ENCODE measurements at regions not wholly inside any gene's neighbourhood (a gene's known extent, or its start where the extent isn't known, plus 50 kb on each side); places are given as distances from the start of the nearest gene placed in this dataset.

DNA sequence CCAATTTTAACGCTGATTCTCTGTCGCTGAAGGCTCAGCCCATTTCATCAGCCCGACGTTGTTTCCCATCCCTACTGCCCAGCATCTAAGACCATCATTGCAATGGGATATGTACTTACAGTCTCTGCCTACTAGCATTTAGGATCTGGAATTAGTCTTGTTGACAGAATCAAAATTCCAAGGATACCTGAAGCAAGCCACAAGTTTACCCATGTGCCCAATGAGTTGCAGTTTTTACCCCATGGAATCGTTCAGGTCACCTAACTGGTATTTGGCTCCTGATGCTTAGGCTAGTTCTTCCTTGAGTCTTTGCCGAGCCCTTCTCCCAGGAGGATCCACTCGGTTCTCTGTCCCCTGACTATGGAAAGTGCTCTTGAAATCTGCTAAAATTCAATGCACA lies 276.8 kb downstream of the DNAJB9 start:
- ChIA-PET CTCF (interaction anchor here (1.2 kb wide), 1 partner anchor 21 kb away, joined by 3 read pairs; no protein-coding TSS in a partner anchor), SMC1A (ENCODE audit: uncharacterized antibody, unreplicated experiment) (interaction anchor here (1.1 kb wide), 1 partner anchor 21 kb away, joined by 3 read pairs; no protein-coding TSS in a partner anchor), RAD21 (ENCODE audit: unreplicated experiment) (no interaction called here), POLR2A (no interaction called here)
- Histone ChIP-seq H3K4me1 (ENCODE audit: control insufficient read depth, insufficient read depth, low read length) (no peaks in the 10 kb centered on the region), H3K27me3 (replicated peaks in 1 of 2; ENCODE audit: control insufficient read depth in 2 of 2, insufficient read depth in 2 of 2, low read length in 1 of 2) (no peaks in the 10 kb centered on the region), H3K4me3 (no peak overlapping the region), H3K27ac (ENCODE audit: control insufficient read depth, insufficient read depth) (no peak overlapping the region), H3K79me2 (ENCODE audit: control insufficient read depth, insufficient read depth, low read length) (no peaks in the 10 kb centered on the region), H2AFZ (ENCODE audit: control insufficient read depth, low read depth, low read length) (no peak overlapping the region), H3K4me2 (ENCODE audit: control insufficient read depth, insufficient read depth) (no peak overlapping the region), H3K9me3 (replicated peaks; ENCODE audit: control insufficient read depth, insufficient read depth, low read length) (no peaks in the 10 kb centered on the region), H3K9ac (ENCODE audit: control insufficient read depth, insufficient read depth, low read length) (no peak overlapping the region), H3K36me3 (ENCODE audit: control insufficient read depth in 2 of 2, insufficient read depth in 2 of 2, low read length in 1 of 2) (no peaks in the 10 kb centered on the region), H4K20me1 (ENCODE audit: control insufficient read depth, insufficient read depth) (no peaks in the 10 kb centered on the region)
- FAIRE-seq (no peak), ATAC-seq (no peak), DNase-seq (ENCODE audit: low read depth, low spot score) (no peak)
- in situ Hi-C loops (cut with MboI) = no loop called here
- intact Hi-C loops (cut with micrococcal nuclease; ENCODE audit: unreplicated experiment) = no loop called here
- no TSS peak for BruUV-seq (replicated peaks)
- WGBS (ENCODE audit: insufficient coverage, insufficient replicate concordance, low lambda C conversion rate, missing lambda C conversion rate) = 11% methylated on average over 7 of the region's 7 CpGs
- TF ChIP-seq YY1 (IDR thresholded peaks at IDR 0.05; ENCODE audit: low read depth, low read length) = no peak
- no peak for TF ChIP-seq SRF (IDR thresholded peaks at IDR 0.05; ENCODE audit: low read depth in 2 of 2, low read length in 2 of 2)
- TF ChIP-seq POU2F2 (IDR thresholded peaks at IDR 0.05; ENCODE audit: borderline replicate concordance, low read depth, low read length) = no peak
- no peak for TF ChIP-seq FOXM1 (IDR thresholded peaks at IDR 0.05; ENCODE audit: low read depth, low read length)
- TF ChIP-seq CEBPB (IDR thresholded peaks at IDR 0.05; ENCODE audit: borderline replicate concordance in 1 of 2, low read depth in 2 of 2, low read length in 2 of 2) = no peak
- no peak for TF ChIP-seq HDAC6 (IDR thresholded peaks at IDR 0.05; ENCODE audit: unreplicated experiment)
- TF ChIP-seq, protein P1, sequence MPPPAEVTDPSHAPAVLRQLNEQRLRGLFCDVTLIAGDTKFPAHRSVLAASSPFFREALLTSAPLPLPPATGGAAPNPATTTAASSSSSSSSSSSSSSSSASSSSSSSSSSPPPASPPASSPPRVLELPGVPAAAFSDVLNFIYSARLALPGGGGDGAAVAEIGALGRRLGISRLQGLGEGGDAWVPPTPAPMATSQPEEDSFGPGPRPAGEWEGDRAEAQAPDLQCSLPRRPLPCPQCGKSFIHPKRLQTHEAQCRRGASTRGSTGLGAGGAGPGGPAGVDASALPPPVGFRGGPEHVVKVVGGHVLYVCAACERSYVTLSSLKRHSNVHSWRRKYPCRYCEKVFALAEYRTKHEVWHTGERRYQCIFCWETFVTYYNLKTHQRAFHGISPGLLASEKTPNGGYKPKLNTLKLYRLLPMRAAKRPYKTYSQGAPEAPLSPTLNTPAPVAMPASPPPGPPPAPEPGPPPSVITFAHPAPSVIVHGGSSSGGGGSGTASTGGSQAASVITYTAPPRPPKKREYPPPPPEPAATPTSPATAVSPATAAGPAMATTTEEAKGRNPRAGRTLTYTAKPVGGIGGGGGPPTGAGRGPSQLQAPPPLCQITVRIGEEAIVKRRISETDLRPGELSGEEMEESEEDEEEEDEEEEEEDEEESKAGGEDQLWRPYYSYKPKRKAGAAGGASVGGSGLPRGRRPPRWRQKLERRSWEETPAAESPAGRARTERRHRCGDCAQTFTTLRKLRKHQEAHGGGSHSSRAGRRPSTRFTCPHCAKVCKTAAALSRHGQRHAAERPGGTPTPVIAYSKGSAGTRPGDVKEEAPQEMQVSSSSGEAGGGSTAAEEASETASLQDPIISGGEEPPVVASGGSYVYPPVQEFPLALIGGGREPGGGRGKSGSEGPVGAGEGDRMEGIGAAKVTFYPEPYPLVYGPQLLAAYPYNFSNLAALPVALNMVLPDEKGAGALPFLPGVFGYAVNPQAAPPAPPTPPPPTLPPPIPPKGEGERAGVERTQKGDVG (CRISPR knock-in tag; IDR thresholded peaks at IDR 0.05) = no peak
- no peak for TF ChIP-seq CBFB (IDR thresholded peaks at IDR 0.05; ENCODE audit: low read depth)
- TF ChIP-seq, protein P2, sequence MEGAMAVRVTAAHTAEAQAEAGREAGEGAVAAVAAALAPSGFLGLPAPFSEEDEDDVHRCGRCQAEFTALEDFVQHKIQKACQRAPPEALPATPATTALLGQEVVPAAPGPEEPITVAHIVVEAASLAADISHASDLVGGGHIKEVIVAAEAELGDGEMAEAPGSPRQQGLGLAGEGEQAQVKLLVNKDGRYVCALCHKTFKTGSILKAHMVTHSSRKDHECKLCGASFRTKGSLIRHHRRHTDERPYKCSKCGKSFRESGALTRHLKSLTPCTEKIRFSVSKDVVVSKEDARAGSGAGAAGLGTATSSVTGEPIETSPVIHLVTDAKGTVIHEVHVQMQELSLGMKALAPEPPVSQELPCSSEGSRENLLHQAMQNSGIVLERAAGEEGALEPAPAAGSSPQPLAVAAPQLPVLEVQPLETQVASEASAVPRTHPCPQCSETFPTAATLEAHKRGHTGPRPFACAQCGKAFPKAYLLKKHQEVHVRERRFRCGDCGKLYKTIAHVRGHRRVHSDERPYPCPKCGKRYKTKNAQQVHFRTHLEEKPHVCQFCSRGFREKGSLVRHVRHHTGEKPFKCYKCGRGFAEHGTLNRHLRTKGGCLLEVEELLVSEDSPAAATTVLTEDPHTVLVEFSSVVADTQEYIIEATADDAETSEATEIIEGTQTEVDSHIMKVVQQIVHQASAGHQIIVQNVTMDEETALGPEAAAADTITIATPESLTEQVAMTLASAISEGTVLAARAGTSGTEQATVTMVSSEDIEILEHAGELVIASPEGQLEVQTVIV (IDR thresholded peaks at IDR 0.05; ENCODE audit: borderline replicate concordance, partially characterized antibody) = no peak
- no peak for TF ChIP-seq SUPT20H (IDR thresholded peaks at IDR 0.05; ENCODE audit: borderline replicate concordance, control insufficient read depth, low read depth, low read length)
- no peak for TF ChIP-seq CREB1 (IDR thresholded peaks at IDR 0.05; ENCODE audit: low read depth)
- no peak for TF ChIP-seq CHD2 (IDR thresholded peaks at IDR 0.05; ENCODE audit: borderline replicate concordance, low read depth, low read length)
- TF ChIP-seq, protein P3, sequence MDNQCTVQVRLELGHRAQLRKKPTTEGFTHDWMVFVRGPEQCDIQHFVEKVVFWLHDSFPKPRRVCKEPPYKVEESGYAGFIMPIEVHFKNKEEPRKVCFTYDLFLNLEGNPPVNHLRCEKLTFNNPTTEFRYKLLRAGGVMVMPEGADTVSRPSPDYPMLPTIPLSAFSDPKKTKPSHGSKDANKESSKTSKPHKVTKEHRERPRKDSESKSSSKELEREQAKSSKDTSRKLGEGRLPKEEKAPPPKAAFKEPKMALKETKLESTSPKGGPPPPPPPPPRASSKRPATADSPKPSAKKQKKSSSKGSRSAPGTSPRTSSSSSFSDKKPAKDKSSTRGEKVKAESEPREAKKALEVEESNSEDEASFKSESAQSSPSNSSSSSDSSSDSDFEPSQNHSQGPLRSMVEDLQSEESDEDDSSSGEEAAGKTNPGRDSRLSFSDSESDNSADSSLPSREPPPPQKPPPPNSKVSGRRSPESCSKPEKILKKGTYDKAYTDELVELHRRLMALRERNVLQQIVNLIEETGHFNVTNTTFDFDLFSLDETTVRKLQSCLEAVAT (IDR thresholded peaks at IDR 0.05) = no peak
- no peak for TF ChIP-seq BACH1 (IDR thresholded peaks at IDR 0.05; ENCODE audit: borderline replicate concordance)
- TF ChIP-seq, protein P4, sequence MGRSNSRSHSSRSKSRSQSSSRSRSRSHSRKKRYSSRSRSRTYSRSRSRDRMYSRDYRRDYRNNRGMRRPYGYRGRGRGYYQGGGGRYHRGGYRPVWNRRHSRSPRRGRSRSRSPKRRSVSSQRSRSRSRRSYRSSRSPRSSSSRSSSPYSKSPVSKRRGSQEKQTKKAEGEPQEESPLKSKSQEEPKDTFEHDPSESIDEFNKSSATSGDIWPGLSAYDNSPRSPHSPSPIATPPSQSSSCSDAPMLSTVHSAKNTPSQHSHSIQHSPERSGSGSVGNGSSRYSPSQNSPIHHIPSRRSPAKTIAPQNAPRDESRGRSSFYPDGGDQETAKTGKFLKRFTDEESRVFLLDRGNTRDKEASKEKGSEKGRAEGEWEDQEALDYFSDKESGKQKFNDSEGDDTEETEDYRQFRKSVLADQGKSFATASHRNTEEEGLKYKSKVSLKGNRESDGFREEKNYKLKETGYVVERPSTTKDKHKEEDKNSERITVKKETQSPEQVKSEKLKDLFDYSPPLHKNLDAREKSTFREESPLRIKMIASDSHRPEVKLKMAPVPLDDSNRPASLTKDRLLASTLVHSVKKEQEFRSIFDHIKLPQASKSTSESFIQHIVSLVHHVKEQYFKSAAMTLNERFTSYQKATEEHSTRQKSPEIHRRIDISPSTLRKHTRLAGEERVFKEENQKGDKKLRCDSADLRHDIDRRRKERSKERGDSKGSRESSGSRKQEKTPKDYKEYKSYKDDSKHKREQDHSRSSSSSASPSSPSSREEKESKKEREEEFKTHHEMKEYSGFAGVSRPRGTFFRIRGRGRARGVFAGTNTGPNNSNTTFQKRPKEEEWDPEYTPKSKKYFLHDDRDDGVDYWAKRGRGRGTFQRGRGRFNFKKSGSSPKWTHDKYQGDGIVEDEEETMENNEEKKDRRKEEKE (IDR thresholded peaks at IDR 0.05) = no peak
